AG09319 (cell line): ENCODE measurements at regions not wholly inside any gene's neighbourhood (a gene's known extent, or its start where the extent isn't known, plus 50 kb on each side); places are given as distances from the start of the nearest gene placed in this dataset.

ENCODE experiments used
- DNase-seq: peaks from one replicate; pipeline ENCODE4 v3.0.0-alpha.2; 2010; ENCODE audit warnings: low read depth; ENCODE audit errors: extremely low read depth
- CTCF ChIP-seq: IDR thresholded peaks from 2 replicates; pipeline ENCODE4 v1.5.1; 2011; ENCODE audit warnings: low read depth, mild to moderate bottlenecking, inconsistent platforms, low read length, moderate library complexity

GRCh38 chr6:45714006-45714730, 301.5 kb downstream of the CLIC5 start:
- TF ChIP-seq CTCF: no peak
- no peak for DNase-seq
